A172 (cell line): ENCODE measurements at regions not wholly inside any gene's neighbourhood (a gene's known extent, or its start where the extent isn't known, plus 50 kb on each side); places are given as distances from the start of the nearest gene placed in this dataset.
"Not testable (repeated sequence)": the region's sequence is repeated elsewhere in the genome, so short reads cannot be mapped to it uniquely, and the experiment has no call there.

ENCODE experiments used
- DNase-seq: peaks from one replicate; pipeline ENCODE4 v3.0.0-alpha.2; 2015; ENCODE audit warnings: low spot score

DNA sequence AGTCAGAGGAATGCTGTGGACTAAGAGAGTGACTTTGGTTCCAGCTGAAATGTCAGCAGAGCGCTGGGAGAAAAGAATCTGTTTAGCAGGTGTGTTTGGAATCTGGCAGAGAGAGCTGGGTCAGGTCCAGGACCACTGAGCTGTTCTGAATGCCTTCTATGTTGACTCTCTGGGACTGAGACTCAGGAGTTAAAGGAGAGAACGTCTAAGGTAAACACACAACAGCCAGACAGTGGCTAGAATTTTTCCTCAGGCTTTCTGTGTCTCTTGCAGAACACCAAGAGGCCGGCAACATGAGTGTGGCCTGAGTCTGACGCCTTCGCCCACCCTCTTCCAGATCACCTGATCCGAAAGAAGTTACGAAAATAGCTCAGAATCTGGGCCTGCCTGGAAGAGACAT lies 107.2 kb upstream of the ZNF462 start:
- no peak for DNase-seq

DNA sequence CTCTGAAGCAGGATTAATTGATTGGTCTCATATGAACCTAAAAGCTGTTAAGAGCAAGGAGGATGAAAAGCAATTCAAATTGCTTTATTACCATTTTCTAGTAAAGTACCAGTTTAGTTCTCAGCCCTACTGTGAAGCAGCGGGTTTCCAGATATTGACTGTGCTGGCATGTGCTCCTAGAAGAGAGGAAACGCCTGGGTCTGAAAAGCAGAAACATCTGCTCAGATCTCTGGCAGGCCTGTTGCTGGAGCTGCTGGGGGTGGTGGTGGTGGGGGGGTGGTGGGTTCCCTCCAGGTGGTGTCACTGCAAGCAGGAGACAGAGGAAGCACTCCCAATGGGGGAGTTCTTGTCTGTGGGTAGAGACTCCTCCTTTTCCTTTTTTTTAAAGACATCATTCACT lies 105.5 kb upstream of the ZNF462 start:
- no peak for DNase-seq

DNA sequence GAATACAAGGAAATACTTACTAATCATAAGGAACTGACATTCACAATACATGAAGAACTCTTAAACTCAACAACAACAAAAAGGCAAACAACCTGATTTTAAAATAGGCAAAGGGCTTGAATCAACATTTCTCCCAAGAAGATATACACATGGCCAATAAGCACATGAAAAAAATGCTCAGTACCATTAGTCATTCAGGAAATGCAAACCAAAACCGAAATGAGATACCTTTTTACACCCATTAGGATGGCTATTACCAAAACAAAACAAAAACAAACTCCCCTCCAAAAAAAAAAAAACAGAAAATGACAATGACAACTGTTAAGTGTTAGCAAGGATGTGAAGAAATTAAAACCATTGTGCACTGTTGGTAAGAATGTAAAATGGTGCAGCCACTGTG lies 104.1 kb upstream of the ZNF462 start:
- peak; percentile 38 for DNase-seq

DNA sequence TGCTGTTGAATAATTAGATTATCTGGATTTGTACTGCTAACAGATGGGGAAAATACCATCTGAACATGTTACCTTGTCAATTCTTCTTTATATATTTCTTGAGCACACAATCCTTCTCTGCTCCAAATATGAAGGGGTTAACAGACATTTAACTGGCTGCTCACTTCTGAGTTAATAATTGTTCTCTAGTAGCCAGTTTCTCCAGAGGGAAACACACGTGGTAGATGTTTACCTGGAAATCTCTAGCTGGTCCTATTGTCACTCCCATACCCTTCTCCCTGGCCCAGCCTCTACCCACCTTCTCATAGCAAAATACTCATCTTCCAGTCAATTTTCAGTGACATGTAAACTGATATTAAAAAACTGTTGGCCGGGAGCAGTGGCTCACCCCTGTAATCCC lies 101.5 kb upstream of the ZNF462 start:
- no peak for DNase-seq

DNA sequence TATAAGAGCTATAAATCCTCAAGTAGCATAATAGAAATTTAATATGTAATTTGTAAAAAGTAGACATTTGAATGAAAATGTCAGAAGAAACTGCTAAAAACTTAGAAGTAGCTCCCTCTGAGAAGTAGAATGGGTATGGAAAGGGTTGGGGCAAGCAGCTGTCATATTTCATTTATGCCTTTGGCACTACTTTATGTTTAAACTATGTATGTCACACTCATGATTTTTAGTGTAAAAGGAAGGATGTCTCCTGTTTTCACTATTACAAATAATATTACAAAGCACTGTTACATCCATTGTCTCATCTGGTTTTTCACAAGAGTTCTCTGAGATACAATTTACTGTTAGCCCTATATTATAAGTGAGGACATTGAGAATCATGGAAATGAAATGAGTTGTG lies 96.3 kb upstream of the ZNF462 start:
- DNase-seq: no peak

DNA sequence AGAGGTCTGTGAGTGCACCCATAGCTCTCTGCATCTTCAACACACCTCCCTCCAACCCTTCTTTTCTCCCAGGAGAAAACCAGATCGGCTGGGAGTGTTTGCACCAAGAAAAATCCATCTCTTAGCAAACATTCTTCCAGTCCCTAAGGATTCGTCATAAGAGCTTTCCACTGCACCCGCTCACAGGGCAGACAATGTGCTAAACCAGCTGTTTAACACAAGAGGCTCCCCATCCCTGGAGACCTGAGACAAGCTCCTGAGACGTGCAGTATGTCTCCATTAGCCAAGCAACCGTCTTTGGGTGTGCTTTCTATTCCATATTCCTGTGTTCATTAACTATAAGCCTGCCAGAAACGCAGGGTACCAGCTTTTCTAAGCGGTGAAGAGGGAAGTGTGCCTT lies 93.6 kb upstream of the ZNF462 start:
- DNase-seq: no peak

DNA sequence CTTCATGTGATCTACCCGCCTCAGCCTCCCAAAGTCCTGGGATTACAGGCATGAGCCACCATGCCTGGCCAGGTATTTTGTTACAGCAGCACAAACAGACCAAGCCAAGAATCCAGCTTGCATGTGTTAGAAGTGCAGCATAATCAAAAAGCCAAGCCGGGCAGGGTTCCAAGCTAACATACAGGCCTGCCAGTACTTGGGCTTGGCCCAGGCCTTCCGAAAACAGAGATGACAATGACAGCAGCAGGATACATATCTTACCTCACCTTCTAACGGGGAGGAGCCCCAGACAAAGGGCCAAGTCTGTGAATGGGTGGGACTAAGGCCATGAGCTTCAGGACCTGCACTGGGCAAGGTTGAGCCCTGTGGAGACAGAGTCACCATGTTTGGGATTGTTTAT lies 91.4 kb upstream of the ZNF462 start:
- DNase-seq: no peak

DNA sequence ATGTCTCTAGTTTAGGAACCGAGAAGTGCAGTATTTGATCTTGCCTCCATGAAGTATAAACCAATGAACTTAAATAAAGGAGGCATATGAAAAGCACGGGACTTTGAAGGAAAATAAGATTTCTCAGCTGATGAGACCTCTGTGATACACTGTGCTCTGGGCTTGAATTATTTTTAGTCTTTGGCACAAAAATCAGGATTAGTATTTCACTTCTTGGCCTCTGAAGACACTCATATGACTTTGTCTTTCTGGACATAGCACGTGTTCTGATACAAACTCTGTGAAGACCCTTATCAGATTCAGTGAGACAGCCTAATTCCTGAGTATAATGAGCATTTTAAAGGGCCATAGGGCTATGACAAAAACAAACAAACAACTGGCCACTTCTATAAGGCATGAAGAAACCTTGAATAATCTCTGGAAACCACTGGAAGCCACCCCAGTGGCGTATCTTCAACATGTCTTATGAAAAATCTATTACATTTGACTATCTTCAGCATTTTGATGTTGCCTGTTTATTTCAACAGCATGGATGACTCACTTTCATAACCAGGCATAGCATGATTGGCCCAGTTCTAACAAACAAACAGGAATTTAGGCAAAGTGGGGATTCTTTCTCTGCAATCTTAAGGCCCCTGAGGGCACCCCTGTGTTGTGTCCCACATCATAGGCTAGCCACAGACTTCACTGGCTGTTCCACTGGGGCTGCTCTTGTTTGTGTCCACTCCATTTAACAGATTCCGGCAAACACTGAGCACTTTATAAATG lies 90.3 kb upstream of the ZNF462 start:
- DNase-seq: no peak

DNA sequence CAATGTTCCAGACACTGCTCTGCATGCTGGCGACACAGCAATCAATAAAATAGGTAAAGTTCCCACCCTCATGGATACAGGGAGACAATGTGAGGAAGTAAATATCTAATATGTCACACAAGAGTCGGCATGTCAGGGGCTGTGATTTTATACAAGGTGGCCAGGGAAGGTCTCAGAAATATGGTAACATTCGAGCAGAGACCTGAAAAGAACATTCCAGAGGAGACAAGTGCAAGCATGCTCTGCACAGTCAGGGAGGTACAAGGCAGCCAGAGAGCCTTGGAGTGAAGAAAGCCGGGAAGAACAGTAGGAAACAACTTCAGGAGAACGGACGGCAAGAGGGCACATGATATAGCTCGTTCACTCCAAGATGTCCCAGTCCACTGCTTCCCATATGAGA lies 89.2 kb upstream of the ZNF462 start:
- DNase-seq: no peak

DNA sequence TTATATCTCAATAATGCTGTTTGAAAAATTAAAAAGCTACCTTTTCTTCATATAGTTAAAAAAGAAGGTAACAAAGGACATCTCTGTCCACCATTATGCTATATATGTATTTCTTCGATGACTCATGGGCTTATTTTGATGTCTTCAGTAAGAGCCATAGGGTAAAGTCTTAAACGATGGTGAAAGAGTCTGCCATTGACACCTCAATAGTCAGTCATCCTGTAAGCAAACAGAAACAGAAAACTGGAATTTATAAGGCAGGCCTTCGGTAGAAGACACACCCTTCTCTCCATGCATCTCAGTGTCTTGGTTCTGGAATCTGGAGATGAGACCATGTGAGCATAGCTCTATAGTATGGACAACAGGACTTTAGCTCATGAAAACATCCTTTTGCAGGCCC lies 87.0 kb upstream of the ZNF462 start:
- no peak for DNase-seq

DNA sequence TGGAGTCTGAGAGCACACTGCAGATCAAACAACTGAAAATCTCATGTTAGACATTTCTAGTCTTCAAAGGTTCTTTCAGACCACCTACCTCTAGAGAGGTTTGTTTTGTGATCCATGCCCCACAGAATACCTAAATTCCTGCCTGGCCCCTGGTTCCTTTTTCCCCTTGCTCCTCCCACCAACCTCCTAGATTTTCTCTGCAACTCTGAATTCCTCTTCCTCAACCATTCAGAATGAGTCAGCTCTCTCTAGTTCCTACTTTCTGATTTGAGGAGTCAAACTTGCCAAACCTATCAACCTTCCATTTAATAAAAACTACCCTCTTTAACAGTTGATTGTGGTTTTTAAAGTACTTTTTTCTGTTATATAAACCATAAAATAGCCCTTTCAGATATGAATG lies 83.2 kb upstream of the ZNF462 start:
- DNase-seq: no peak

DNA sequence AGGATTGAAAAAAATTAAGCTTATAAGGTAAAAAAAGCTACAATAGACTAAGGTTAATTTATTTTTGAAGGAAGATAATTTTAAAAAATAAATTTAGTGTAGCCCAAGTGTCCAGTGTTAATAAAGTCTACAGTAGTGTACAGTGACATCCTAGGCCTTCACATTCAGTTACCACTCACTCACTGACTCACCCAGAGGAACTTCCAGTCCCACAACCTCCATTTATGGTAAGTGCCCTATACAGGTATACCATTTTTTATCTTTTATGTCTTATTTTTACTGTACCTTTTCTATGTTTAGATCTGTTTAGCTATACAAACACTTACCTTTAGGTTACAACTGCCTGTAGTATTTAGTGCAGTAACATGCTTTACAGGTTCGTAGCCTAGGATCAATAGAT lies 79.8 kb upstream of the ZNF462 start:
- no peak for DNase-seq

DNA sequence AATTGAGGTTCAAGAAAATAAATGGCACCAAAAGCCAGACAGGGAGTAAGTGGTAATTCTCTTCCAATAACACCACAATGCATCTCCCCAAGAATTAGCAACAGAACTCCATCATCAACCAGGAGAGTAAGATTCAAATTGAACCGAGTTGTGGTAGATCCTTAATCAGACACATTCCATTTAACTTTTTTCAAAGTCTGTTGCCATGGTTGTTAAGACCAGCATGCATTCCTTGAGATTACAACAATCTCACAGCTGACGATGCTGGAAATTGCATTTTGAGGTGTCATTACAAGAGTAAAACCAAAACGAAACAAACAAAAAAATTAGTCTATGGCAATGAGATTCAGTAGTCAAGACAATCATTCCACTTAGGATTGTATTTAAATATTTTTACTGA lies 78.9 kb upstream of the ZNF462 start:
- peak; percentile 34 for DNase-seq

DNA sequence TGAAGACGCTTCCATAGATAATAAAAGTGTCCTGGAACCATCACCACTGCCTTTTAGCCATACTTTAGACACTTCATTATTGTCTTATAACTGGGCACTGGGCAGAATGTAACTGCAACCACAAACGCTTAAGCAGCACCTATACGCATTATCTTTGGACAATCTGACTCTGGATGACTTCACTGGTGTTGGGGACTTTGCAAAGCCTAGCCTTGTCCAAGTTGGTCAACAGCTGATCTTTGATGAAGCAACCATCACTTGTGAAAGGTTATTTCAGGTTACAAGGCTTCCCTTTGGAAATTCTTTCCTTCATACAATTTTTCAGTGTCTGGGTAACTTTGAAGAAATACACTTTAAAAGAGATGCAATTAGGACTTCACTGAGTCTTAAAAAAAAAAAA lies 77.8 kb upstream of the ZNF462 start:
- no peak for DNase-seq

DNA sequence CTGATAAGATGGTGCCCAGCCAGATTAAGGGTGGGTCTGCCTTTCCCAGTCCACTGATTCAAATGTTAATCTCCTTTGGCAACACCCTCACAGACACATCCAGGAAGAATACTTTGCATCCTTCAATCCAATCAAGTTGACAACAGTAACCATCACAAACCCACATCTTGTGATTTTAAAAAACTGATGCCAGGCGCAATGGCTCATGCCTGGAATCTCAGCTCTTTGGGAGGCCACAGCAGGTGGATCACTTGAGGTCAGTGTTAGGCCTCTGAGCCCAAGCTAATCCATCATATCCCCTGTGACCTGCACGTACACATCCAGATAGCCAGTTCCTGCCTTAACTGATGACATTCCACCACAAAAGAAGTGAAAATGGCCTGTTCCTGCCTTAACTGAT lies 74.9 kb upstream of the ZNF462 start:
- DNase-seq: not testable (repeated sequence)

DNA sequence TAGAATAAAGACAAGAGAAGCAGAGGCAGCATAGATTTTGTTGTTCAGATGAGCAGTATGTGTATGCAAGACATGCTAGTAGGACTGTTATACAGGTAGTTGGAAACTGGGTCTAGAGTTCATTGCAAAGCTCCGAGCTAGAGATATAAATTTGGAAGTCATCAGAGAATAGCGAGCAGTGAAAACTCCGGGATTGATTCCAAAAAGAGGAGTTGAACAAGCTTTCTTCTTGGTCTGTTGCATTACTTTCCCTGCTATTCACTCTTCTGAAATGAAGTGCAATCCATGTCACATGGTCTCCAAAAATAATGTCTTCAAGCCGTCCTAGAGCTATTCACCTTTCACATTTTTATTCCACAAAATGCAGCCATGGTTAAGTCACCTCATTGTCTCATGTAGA lies 67.9 kb upstream of the ZNF462 start:
- no peak for DNase-seq

DNA sequence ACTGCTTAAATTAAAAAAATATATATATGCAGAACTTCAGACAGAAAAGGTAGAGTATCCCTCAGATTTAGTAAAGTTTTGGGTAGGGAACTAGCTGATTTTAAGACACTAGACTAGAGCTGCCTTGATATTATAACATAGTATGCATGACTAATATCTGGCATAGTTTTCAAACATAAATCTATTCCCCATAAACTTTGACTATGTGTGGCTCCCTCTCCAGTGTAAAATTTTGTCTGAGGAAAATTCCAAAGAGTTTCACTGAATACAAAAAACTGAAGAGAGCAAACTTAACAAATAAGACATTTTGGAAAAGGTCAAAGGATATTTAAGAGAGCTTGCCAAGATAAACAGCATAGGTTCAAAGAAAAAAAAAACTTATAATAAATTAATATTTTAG lies 66.2 kb upstream of the ZNF462 start:
- DNase-seq: no peak

DNA sequence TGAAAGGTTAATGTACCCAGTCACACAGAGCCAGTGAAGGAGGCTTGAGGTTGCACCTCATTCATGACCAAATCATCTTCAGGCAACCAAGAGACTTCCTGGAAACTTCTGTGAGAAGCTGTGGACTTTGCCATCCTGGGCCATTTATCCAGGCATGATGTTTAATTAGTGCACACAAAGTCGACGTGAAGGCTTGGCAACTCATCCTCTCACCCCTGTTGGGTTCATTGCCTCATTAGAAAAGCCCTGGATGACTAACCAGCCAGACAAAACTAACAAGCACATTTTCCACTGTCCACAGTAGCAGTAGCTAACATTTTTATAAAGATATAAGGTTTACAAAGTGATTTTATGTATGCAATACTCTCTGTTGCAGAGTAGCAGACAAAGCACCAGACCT lies 65.7 kb upstream of the ZNF462 start:
- peak; percentile 30 for DNase-seq

DNA sequence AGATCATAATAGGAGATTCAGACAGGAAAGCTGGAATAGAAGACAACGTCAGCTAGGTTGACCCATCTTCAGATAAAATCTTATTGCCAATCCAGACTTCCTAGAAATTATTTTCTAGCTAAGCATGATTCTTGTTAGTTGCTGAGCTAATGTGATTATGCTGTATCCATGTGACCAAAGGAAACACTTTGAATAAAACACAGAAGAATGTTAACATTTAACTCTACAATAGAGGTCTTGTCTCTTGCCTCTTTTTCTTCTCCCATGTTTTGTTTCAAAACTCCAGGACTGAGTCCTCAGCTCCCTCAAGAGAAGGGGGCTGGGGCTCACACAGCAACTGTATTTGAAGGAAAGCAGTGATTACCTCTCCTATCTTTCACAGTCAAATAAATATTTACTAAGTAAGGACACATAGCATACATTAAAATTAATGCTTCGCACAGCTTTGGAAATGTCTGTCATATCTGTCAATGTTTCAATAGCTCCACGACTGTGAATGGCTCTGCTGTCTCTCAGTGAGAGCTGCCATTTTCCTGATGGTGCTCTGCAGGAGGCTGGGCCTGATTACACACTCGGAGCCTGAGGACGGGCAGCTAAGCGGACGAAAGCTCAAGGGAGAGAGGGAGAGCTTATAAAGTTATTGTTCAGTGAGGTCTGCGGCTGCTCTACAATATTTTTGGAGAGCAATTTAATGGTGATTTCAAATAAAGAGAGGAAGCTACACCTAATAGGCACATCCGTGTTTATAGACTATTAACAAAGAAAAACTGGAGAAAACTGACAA lies 64.8 kb upstream of the ZNF462 start:
- no peak for DNase-seq

DNA sequence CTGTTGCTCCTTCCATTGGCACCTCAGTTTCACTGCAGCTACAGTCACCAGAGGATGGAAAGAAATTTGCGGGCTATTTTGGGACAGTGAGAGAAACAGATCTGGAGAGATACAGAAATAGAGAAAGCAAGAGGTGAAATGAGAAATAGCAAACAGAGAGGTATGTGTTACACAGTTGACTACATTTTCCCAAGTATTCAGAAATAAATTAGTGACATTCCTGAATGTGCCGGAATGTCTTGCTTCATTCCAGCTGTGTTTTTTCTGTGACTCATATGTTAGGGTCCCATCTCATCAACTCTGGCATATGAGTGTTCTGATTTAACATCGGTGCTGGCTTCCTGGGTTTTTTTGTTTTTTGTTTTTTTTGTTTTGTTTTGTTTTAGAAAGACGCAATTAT lies 63.8 kb upstream of the ZNF462 start:
- peak; percentile 90 for DNase-seq

DNA sequence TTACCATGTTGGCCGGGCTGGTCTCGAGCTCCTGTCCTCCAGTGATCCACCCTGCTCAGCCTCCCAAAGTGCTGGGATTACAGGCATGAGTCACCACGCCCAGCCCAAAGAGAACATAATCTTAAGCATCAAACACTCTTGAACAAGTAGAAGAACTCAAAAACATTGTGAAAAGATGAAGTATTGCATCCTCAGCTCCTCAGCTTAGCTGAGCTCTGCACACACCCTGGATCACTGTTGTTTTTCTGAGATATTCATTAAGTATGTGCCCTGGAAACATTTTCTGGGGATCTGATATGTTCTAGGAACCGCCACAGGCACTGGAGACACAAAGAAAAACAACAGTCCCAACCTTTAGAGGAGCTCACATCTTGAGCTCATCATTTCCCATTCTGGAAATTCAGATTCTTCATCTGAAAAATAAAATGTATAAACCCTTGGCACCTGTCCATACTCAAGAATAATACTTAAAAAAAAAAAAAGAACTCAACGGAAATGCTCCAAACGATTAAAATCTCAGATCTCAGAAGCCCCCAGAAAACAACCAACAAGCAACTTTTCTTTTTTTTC lies 62.2 kb upstream of the ZNF462 start:
- no peak for DNase-seq

DNA sequence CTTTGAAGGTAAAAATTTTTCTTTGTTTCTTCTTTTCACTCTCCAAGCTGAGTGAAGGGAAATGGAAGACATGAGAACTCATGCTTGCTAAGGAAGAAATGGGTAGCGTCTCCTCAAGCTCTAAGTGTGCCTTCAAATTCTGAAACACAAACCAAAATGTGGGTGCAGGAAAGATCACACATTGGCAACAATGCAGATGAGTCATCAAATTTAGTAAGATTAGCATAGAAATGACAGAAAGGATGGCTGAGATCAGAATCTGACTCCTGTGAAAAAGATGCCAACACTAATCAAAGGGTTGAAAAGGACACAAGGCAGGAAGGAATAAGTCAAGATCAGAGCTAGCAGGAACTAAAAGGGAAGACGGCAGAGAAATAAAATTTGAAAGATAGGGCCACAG lies 61.1 kb upstream of the ZNF462 start:
- DNase-seq: peak; percentile 8
